ENCODE measurements at regions not wholly inside any gene's neighbourhood (a gene's known extent, or its start where the extent isn't known, plus 50 kb on each side); places are given as distances from the start of the nearest gene placed in this dataset.
"Not testable (repeated sequence)": the region's sequence is repeated elsewhere in the genome, so short reads cannot be mapped to it uniquely, and the experiment has no call there.

DNA sequence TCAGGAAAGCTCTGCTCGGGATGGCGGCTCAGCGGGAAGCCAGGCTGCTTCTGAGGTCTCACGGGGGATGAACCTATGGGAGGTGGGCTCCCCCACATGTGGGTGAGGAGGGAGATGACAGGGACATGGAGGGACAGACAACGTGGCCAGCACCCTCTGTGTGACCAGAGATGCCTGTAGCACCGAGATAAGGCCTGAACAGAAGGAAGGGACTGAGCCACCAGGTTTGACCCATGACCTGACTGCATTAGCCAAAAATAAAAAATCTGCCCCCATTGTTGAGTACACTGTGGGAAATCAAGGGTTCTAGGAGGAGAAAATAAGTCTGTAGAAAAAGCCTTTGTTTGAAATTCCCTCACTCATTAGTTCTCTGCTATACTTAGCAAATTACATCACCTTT lies 105.7 kb downstream of the RNASET2 start:
- 66 to 79% methylated on average over 6 of the region's 6 CpGs for WGBS, 2 donors
- DNase-seq (ENCODE audit: low spot score in 2 of 2): no peak
- no peak overlapping the region for H3K4me3 ChIP-seq (ENCODE audit: low read depth, poor library complexity, severe bottlenecking)
- TF ChIP-seq POLR2A (IDR thresholded peaks at IDR 0.05): no peak
- TF ChIP-seq, protein P1, sequence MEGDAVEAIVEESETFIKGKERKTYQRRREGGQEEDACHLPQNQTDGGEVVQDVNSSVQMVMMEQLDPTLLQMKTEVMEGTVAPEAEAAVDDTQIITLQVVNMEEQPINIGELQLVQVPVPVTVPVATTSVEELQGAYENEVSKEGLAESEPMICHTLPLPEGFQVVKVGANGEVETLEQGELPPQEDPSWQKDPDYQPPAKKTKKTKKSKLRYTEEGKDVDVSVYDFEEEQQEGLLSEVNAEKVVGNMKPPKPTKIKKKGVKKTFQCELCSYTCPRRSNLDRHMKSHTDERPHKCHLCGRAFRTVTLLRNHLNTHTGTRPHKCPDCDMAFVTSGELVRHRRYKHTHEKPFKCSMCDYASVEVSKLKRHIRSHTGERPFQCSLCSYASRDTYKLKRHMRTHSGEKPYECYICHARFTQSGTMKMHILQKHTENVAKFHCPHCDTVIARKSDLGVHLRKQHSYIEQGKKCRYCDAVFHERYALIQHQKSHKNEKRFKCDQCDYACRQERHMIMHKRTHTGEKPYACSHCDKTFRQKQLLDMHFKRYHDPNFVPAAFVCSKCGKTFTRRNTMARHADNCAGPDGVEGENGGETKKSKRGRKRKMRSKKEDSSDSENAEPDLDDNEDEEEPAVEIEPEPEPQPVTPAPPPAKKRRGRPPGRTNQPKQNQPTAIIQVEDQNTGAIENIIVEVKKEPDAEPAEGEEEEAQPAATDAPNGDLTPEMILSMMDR (IDR thresholded peaks at IDR 0.05): no peak
- intact Hi-C loops (cut with DNase I; ENCODE audit: low total_unique reads): no loop called here

DNA sequence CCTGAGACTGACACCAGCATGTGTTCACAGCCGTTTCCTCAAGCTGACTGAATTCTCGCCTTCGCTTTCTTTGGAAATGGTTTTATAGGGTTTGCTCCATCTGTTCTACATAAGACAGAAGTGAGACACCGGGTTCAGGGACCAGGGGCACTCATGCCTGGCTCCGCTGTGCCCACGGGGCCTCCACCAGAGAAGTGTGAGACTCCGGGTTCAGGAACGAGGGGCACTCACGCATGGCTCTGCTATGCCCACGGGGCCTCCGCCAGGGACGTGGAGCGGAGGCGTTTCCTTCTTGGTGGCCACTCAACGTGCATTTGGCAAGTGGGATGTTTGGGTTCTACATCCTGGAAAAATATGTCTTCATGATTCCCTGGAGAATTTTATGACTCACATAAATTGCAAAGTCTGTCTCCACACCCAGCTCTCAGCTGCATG lies 106.6 kb downstream of the RNASET2 start:
- intact Hi-C loops (cut with DNase I; ENCODE audit: low total_unique reads): no loop called here
- WGBS, 2 donors: 82 to 84% methylated on average over 15 of the region's 15 CpGs
- no peak for DNase-seq (ENCODE audit: low spot score in 2 of 2)
- H3K4me3 ChIP-seq (ENCODE audit: low read depth, poor library complexity, severe bottlenecking): no peak overlapping the region
- TF ChIP-seq POLR2A (IDR thresholded peaks at IDR 0.05): no peak
- TF ChIP-seq, protein P1 (IDR thresholded peaks at IDR 0.05): no peak

DNA sequence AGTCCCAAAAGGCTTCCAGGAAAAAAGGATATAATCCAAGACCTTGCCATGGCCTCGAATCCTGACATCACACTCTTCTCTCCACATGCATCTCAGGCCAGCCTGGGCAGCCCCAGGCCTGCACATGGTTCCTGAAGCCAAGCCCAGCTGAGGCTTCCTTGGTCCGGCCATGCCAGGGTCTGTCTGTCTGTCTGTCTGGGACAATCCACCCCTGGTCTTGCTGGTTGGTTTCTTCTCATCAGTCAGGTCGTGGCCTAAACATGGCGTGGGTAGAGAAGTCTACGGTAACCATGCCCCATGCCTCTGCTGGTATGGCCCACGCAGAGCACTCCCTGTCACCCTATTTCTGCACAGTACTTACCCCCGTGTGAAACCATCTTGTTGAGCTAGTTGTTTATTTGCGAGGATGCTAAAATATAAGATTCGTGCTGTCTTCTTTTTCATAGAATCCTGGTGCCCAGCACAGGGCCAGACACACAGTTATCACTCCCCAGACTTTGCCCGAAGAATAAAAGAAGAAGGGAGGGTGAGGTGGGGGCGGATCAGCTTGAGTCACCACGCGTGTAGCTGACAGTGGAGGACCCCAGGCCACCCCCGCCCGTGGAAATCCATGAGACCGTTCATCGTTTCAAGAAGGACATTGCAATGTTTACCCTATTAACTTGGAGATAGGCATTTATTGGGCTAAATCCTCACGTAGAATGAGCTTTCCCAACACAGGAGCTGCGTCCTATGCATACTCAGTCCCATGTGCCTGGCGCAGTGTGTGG lies 107.2 kb downstream of the RNASET2 start:
- no peak for DNase-seq (ENCODE audit: low spot score in 2 of 2)
- TF ChIP-seq POLR2A (IDR thresholded peaks at IDR 0.05): no peak
- TF ChIP-seq, protein P1 (IDR thresholded peaks at IDR 0.05): no peak
- H3K4me3 ChIP-seq (ENCODE audit: low read depth, poor library complexity, severe bottlenecking): no peak overlapping the region
- intact Hi-C loops (cut with DNase I; ENCODE audit: low total_unique reads): no loop called here
- 90 to 95% methylated on average over 20 of the region's 20 CpGs for WGBS, 2 donors

DNA sequence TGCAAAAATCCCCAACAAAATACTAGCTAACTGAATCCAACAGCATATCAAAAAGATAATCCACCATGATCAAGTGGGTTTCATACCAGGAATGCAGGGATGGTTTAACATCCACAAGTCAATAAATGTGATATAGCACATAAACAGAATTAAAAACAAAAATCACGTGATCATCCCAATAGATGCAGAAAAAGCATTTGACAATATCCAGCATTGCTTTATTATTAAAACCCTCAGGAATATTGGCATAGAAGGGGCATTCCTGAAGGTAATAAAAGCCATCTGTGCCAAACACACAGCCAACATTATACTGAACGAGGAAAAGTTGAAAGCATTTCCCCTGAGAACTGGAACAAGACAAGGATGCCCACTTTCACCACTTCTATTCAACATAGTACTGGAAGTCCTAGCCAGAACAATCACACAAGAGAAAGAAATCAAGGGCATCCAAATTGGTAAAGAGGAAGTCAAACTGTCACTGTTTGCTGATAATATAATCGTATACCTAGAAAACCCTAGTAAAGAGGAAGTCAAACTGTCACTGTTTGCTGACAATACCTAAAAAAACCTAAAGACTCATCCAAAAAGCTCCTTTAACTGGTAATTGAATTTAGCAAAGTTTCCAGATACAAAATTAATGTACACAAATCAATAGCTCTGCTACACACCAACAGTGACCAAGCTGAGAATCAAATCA lies 109.8 kb downstream of the RNASET2 start:
- DNase-seq (ENCODE audit: low spot score in 2 of 2); H3K4me3 ChIP-seq (ENCODE audit: low read depth, poor library complexity, severe bottlenecking); intact Hi-C loops (cut with DNase I; ENCODE audit: low total_unique reads): not testable (repeated sequence)
- WGBS, 2 donors: 19 to 45% methylated on average over 3 of the region's 3 CpGs

DNA sequence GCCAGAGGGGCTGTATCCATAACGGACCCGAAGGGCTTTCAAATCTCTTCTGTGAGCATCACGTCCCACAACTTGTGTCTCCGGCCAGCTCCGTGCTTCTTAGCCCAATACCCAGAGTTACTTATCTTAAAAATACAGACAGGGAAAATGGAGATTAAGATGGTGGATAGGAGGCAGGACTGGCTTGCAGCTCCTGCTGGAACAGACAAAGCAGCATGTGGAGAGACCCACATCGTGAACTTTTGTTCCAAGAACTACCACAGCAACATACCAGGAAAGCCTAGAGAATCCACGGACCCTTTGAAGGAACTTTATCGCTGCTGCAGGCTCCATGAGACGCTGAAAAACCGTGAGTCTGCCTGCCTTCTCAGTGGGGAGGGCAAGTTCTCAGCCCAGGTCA lies 113.7 kb downstream of the RNASET2 start:
- no peak for TF ChIP-seq POLR2A (IDR thresholded peaks at IDR 0.05)
- TF ChIP-seq, protein P1 (IDR thresholded peaks at IDR 0.05): no peak
- intact Hi-C loops (cut with DNase I; ENCODE audit: low total_unique reads): no loop called here

DNA sequence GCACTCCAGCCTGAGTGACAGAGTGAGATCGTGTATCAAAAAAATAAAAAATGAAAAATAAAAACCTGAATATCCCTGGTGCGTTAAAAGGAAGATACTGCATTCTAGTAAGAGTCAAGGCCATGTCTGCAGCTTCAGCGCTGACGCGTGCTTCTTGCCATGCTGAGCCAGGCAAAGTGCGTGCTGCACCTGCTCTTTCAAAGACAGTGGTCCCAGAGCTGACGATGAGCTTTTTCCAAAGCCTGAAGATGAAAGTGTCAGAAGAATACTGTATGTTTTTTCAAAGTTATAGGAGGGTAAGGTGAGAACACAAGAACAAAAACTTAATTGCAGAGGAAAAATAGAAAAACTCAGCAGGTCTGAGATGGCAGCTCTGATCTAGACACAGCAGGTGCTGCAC lies 115.1 kb downstream of the RNASET2 start:
- no peak for DNase-seq (ENCODE audit: low spot score in 2 of 2)
- intact Hi-C loops (cut with DNase I; ENCODE audit: low total_unique reads): no loop called here
- no peak overlapping the region for H3K4me3 ChIP-seq (ENCODE audit: low read depth, poor library complexity, severe bottlenecking)
- 94 to 95% methylated on average over 7 of the region's 7 CpGs for WGBS, 2 donors
- TF ChIP-seq, protein P1 (IDR thresholded peaks at IDR 0.05): no peak
- no peak for TF ChIP-seq POLR2A (IDR thresholded peaks at IDR 0.05)

More for the DNA sequence above, 113.7 kb downstream of the RNASET2 start:
- no peak overlapping the region for H3K4me3 ChIP-seq (ENCODE audit: low read depth, poor library complexity, severe bottlenecking)
- WGBS, 2 donors: 88 to 96% methylated on average over 10 of the region's 10 CpGs
- DNase-seq (ENCODE audit: low spot score in 2 of 2): no peak
